H1 (cell line): ENCODE measurements at regions not wholly inside any gene's neighbourhood (a gene's known extent, or its start where the extent isn't known, plus 50 kb on each side); places are given as distances from the start of the nearest gene placed in this dataset.

Experiments used
- ASH2L ChIP-seq: fragments of 200-600, 300-600 bp; sonication (generic); IDR thresholded peaks from one replicate; pipeline ENCODE4 v1.7.1; 2017; ENCODE audit warnings: low read length
- CBX5 ChIP-seq: fragments of 300-800, 300-1000 bp; sonication (generic); IDR thresholded peaks from 2 replicates; pipeline ENCODE4 v1.7.1; 2016; ENCODE audit warnings: antibody characterized with exemption, low read length, low read depth
- CHD7 ChIP-seq: fragments of 300-600 bp; sonication (generic); IDR thresholded peaks from 2 replicates; pipeline ENCODE4 v1.7.1; 2012; ENCODE audit warnings: low read length, moderate library complexity, mild to moderate bottlenecking, inconsistent platforms; ENCODE audit not compliant: insufficient replicate concordance
- NANOG ChIP-seq: IDR thresholded peaks from 2 replicates; pipeline ENCODE4 v1.6.1; 2011; ENCODE audit warnings: low read length, low read depth, mild to moderate bottlenecking, inconsistent platforms; ENCODE audit not compliant: insufficient read depth, poor library complexity, severe bottlenecking
- PHF8 ChIP-seq: fragments of 200-600 bp; sonication (generic); conservative IDR thresholded peaks from 2 replicates; pipeline ENCODE4 v1.7.1; 2012; ENCODE audit warnings: low read depth, mild to moderate bottlenecking, inconsistent platforms, low read length, moderate library complexity
- SIX5 ChIP-seq: IDR thresholded peaks from 2 replicates; pipeline ENCODE4 v1.6.1; 2011; ENCODE audit warnings: mild to moderate bottlenecking, low read depth, low read length
- SP4 ChIP-seq: IDR thresholded peaks from 2 replicates; pipeline ENCODE4 v1.6.1; 2012; ENCODE audit warnings: low read length, inconsistent platforms
- SRF ChIP-seq: IDR thresholded peaks from 2 replicates; pipeline ENCODE4 v1.6.1; 2011; ENCODE audit warnings: mild to moderate bottlenecking, low read depth, low read length, moderate library complexity
- SUZ12 ChIP-seq: fragments of 200-600 bp; sonication (generic); IDR thresholded peaks from 2 replicates; pipeline ENCODE4 v1.6.1; 2012; ENCODE audit warnings: mild to moderate bottlenecking, inconsistent platforms, low read length, moderate library complexity, mixed read lengths
- TAF7 ChIP-seq: optimal IDR thresholded peaks from 2 replicates; pipeline ENCODE3; 2011; ENCODE audit warnings: low read depth, mild to moderate bottlenecking, inconsistent platforms, low read length, moderate library complexity, borderline replicate concordance
- TBP ChIP-seq: IDR thresholded peaks from 2 replicates; pipeline ENCODE4 v1.6.1; 2011; ENCODE audit warnings: low read depth, low read length, improper control_type of control experiment

- TF ChIP-seq CHD7 (no peak), SIX5 (no peak), SRF (no peak), TAF7 (no peak), TBP (no peak), ASH2L (no peak), NANOG (no peak), CBX5 (no peak), SP4 (no peak), SUZ12 (no peak), PHF8 (no peak)
- TF ChIP-seq, all 59 proteins: peak for 0
These were observed 172.6 kb downstream of the FHIP1A start (continued) for GRCh38 chr4:151581570-151581969.
